Activated B cell treated with CpG ODN at 0.5 μM for 24 hours (primary cell): ENCODE measurements at regions not wholly inside any gene's neighbourhood (a gene's known extent, or its start where the extent isn't known, plus 50 kb on each side); places are given as distances from the start of the nearest gene placed in this dataset.

Source experiments
- ATAC-seq: fragments of 200-7000 bp; cut with Tn5 transposase; one replicate; pipeline ENCODE4 v1.10.0; 2021; ENCODE audit warnings: low read depth, mild to moderate bottlenecking, moderate library complexity
- CTCF ChIA-PET: fragments of 350-600 bp; sonication (Branson Sonifier 250); formaldehyde crosslinking; loops from one replicate; lab custom pipeline; 2021; ENCODE audit warnings: antibody characterized with exemption; lab: Charles Lee
- POLR2A ChIA-PET: fragments of 350-600 bp; sonication (Branson Sonifier 250); formaldehyde crosslinking; loops from one replicate; lab custom pipeline; 2021; ENCODE audit warnings: antibody characterized with exemption; lab: Charles Lee
- DNase-seq: peaks from one replicate; pipeline ENCODE4 v3.0.0; 2022
- H3K27ac Mint-ChIP-seq: one replicate; pipeline ENCODE4 v1.8.0; 2020; ENCODE audit warnings: mixed read lengths
- H3K27me3 Mint-ChIP-seq: one replicate; pipeline ENCODE4 v1.8.0; 2021; ENCODE audit warnings: mixed read lengths
- H3K36me3 Mint-ChIP-seq: one replicate; pipeline ENCODE4 v1.8.0; 2021; ENCODE audit warnings: low read depth, mixed read lengths
- H3K4me1 Mint-ChIP-seq: one replicate; pipeline ENCODE4 v1.8.0; 2021; ENCODE audit warnings: mixed read lengths
- H3K4me3 Mint-ChIP-seq: one replicate; pipeline ENCODE4 v1.8.0; 2020; ENCODE audit warnings: mild to moderate bottlenecking, mixed read lengths
- H3K9me3 Mint-ChIP-seq: one replicate; pipeline ENCODE4 v1.8.0; 2020; ENCODE audit warnings: mixed read lengths
- CTCF ChIP-seq: fragments of 200-600 bp; IDR thresholded peaks from one replicate; pipeline ENCODE4 v1.8.0; 2022; ENCODE audit warnings: antibody characterized with exemption, mild to moderate bottlenecking
- intact Hi-C: fragments of 100-400 bp; cut with micrococcal nuclease; formaldehyde crosslinking; loops from one replicate; pipeline ENCODE4 v1.15.1; 2024

GRCh38 chr11:96942855-96943254, 553.0 kb downstream of the JRKL start:
- Mint-ChIP-seq H3K27me3 (no peaks in the 10 kb centered on the region), H3K36me3 (no peaks in the 10 kb centered on the region), H3K27ac (no peak overlapping the region), H3K4me1 (no peaks in the 10 kb centered on the region), H3K4me3 (no peak overlapping the region), H3K9me3 (no peaks in the 10 kb centered on the region)
- CTCF ChIA-PET, result no interaction called here
- TF ChIP-seq CTCF, result no peak
- ATAC-seq (no peak), DNase-seq (no peak)
- POLR2A ChIA-PET, result no interaction called here
- intact Hi-C loops, result no loop called here

DNA sequence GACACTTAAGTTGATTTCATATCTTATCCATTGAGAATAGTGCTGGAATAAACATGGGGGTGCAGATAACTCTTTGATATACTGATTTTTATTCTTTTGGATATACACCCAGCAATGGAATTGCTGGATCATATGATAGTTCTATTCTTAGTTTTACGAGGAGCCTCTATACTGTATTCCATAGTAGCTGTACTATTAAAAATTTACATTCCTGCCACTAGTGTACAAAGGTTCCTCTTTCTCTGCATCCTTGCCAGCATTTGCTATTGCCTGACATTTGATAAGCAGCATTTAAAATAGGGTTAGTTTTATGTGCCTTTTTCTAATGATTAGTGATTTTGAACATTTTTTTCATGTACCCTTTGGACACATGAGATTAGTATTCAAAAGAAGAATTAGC, 554.2 kb downstream of the JRKL start:
- CTCF ChIA-PET, result no interaction called here
- intact Hi-C loops, result no loop called here
- TF ChIP-seq CTCF, result no peak
- DNase-seq (no peak), ATAC-seq (no peak)
- H3K27me3 Mint-ChIP-seq, result no peaks in the 10 kb centered on the region
- no peak overlapping the region for H3K4me3 Mint-ChIP-seq
- no peaks in the 10 kb centered on the region for H3K9me3 Mint-ChIP-seq
- no peaks in the 10 kb centered on the region for H3K4me1 Mint-ChIP-seq
- POLR2A ChIA-PET, result no interaction called here
- H3K27ac Mint-ChIP-seq, result no peak overlapping the region
- no peaks in the 10 kb centered on the region for H3K36me3 Mint-ChIP-seq

GRCh38 chr11:96948066-96948465, 558.3 kb downstream of the JRKL start:
- DNase-seq (no peak), ATAC-seq (no peak)
- Mint-ChIP-seq H3K4me1 (no peaks in the 10 kb centered on the region), H3K4me3 (no peak overlapping the region), H3K27me3 (no peaks in the 10 kb centered on the region), H3K36me3 (no peaks in the 10 kb centered on the region), H3K27ac (no peak overlapping the region), H3K9me3 (peaks cover 12% of the 10 kb centered on the region)
- intact Hi-C loops, result no loop called here
- no peak for TF ChIP-seq CTCF
- ChIA-PET POLR2A (no interaction called here), CTCF (no interaction called here)

GRCh38 chr11:96949464-96949863, 559.7 kb downstream of the JRKL start:
- Mint-ChIP-seq H3K27ac (no peak overlapping the region), H3K27me3 (no peaks in the 10 kb centered on the region), H3K36me3 (no peaks in the 10 kb centered on the region), H3K9me3 (peaks cover 12% of the 10 kb centered on the region), H3K4me3 (no peak overlapping the region), H3K4me1 (no peaks in the 10 kb centered on the region)
- ChIA-PET POLR2A (no interaction called here), CTCF (no interaction called here)
- ATAC-seq (no peak), DNase-seq (no peak)
- intact Hi-C loops, result no loop called here
- no peak for TF ChIP-seq CTCF

- no peak overlapping the region for H3K27ac Mint-ChIP-seq
- no peaks in the 10 kb centered on the region for H3K27me3 Mint-ChIP-seq
- H3K4me1 Mint-ChIP-seq, result no peaks in the 10 kb centered on the region
- DNase-seq, result no peak
- no peaks in the 10 kb centered on the region for H3K36me3 Mint-ChIP-seq
- CTCF ChIA-PET, result no interaction called here
- intact Hi-C loops, result no loop called here
- H3K9me3 Mint-ChIP-seq, result peaks cover 12% of the 10 kb centered on the region
- no peak for ATAC-seq
- TF ChIP-seq CTCF, result no peak
- POLR2A ChIA-PET, result no interaction called here
- H3K4me3 Mint-ChIP-seq, result no peak overlapping the region
Measured at GRCh38 chr11:96954587-96955242, 564.9 kb downstream of the JRKL start.
